Transverse colon (tissue), 4 donors: ENCODE measurements at regions not wholly inside any gene's neighbourhood (a gene's known extent, or its start where the extent isn't known, plus 50 kb on each side); places are given as distances from the start of the nearest gene placed in this dataset.

Source experiments
- DNase-seq: peaks from one replicate; pipeline ENCODE4 v3.0.0-alpha.2; 2019
- H3K27ac ChIP-seq, 4 donors: fragments of 200-600 bp; sonication (generic); 2 replicates each; pipeline ENCODE4 v1.5.1; 2016 to 2018; ENCODE audit warnings: inconsistent platforms in 4 of 4
- H3K27me3 ChIP-seq: fragments of 200-600 bp; sonication (generic); 2 replicates; pipeline ENCODE4 v1.5.1; 2017; ENCODE audit warnings: inconsistent platforms
- H3K36me3 ChIP-seq, 4 donors: fragments of 200-600 bp; sonication (generic); 2 replicates each; pipeline ENCODE4 v1.5.1; 2017 to 2019; ENCODE audit warnings: inconsistent platforms in 4 of 4
- H3K4me1 ChIP-seq, 4 donors: fragments of 200-600 bp; sonication (generic); 2 replicates each; pipeline ENCODE4 v1.5.1; 2017 to 2020; ENCODE audit warnings: inconsistent platforms in 4 of 4
- H3K4me3 ChIP-seq, 4 donors: fragments of 200-600 bp; sonication (generic); 1 replicate in 1 of 4; 2 replicates in 3 of 4; pipeline versions ENCODE4 v1.5.1 to v1.6.1; 2017 to 2019; ENCODE audit warnings: inconsistent platforms in 4 of 4
- H3K9me3 ChIP-seq, 2 donors: fragments of 200-600 bp; sonication (generic); 2 replicates each; pipeline ENCODE4 v1.5.1; 2017 to 2019; ENCODE audit warnings: inconsistent platforms in 2 of 2
- CTCF ChIP-seq, 5 experiments: fragments of 200-600 bp in 3 of 5; fragments of 450-650 bp in 2 of 5; sonication (generic) in 3 of 5; IDR thresholded peaks; 1 replicate in 2 of 5; 2 replicates in 3 of 5; pipeline ENCODE4 v1.5.1; 2016 to 2017; ENCODE audit warnings: antibody characterized with exemption in 5 of 5, inconsistent platforms in 3 of 5, mild to moderate bottlenecking in 2 of 5, moderate library complexity in 1 of 5
- EP300 ChIP-seq: sonication (generic); formaldehyde crosslinking; IDR thresholded peaks from one replicate; pipeline ENCODE4 v1.6.1; 2017; ENCODE audit warnings: antibody characterized with exemption, low read depth
- POLR2A ChIP-seq: fragments of 450-650 bp; IDR thresholded peaks from one replicate; pipeline ENCODE4 v1.6.1; 2016; ENCODE audit warnings: antibody characterized with exemption, mild to moderate bottlenecking, moderate library complexity
- POLR2AphosphoS5 ChIP-seq, 3 donors: sonication (generic); formaldehyde crosslinking; IDR thresholded peaks; one replicate each; pipeline ENCODE4 v1.6.1; 2016; ENCODE audit warnings: antibody characterized with exemption in 3 of 3
- WGBS, 2 donors: methylation state at CpG; one replicate each; pipeline ENCODE4 v1.1.5; 2018; ENCODE audit warnings: low coverage in 1 of 2; 5-methylcytosine and 5-hydroxymethylcytosine counted together
- in situ Hi-C, 4 donors: fragments of 200-750 bp; cut with MboI; loops; one replicate each; pipeline versions ENCODE4 v1.15.0 to v1.15.1; 2017; ENCODE audit warnings: low sequenced_read_pairs in 3 of 4, low pct_ligation_motif_present in 1 of 4, low pct_unique_long_range_greater_than_20kb in 1 of 4
- intact Hi-C: fragments of 100-400 bp; cut with DNase I; formaldehyde crosslinking; loops from one replicate; pipeline ENCODE4 v1.15.1; 2023; ENCODE audit warnings: low total_unique reads

- Histone ChIP-seq H3K27me3 (no peaks in the 10 kb centered on the region), H3K27ac (peak overlapping the region in 3 of 4 donors; percentile 49 to 80 (median 78)), H3K36me3 (no peaks in the 10 kb centered on the region), H3K9me3 (no peaks in the 10 kb centered on the region), H3K4me3 (no peak overlapping the region), H3K4me1 (peaks cover 3 to 47% (median 25%) of the 10 kb centered on the region in 4 donors)
- DNase-seq = no peak
- TF ChIP-seq CTCF (IDR thresholded peaks at IDR 0.05) = no peak
- no peak for TF ChIP-seq POLR2A
- TF ChIP-seq EP300 = no peak
- TF ChIP-seq POLR2AphosphoS5 (IDR thresholded peaks at IDR 0.05) = no peak
- 94% methylated on average over 2 of the region's 2 CpGs; no CpG with 5 or more reads in 1 of the 2 donors for WGBS, 2 donors
- intact Hi-C loops (no loop called here), in situ Hi-C loops (no loop called here)
Observed at GRCh38 chr1:168480997-168481396, 62.8 kb downstream of the XCL2 start.

GRCh38 chr1:168477792-168478191 is 66.0 kb downstream of the XCL2 start:
- intact Hi-C loops (no loop called here), in situ Hi-C loops (no loop called here)
- H3K27ac ChIP-seq = peak overlapping the region in 2 of 4 donors; percentile 13 to 19
- H3K27me3 ChIP-seq = no peaks in the 10 kb centered on the region
- no peak overlapping the region for H3K4me3 ChIP-seq
- H3K9me3 ChIP-seq = peaks cover 0 to 11% of the 10 kb centered on the region in 2 donors
- no peak for DNase-seq
- peaks cover 0 to 25% (median 12%) of the 10 kb centered on the region in 4 donors for H3K4me1 ChIP-seq
- no peaks in the 10 kb centered on the region for H3K36me3 ChIP-seq
- TF ChIP-seq POLR2AphosphoS5 (IDR thresholded peaks at IDR 0.05) (no peak), EP300 (no peak), POLR2A (no peak), CTCF (IDR thresholded peaks at IDR 0.05) (no peak)

- Histone ChIP-seq H3K27ac (peak overlapping the region in 1 of 4 donors; percentile 19), H3K9me3 (peaks cover 0 to 11% of the 10 kb centered on the region in 2 donors), H3K36me3 (no peaks in the 10 kb centered on the region), H3K4me3 (no peak overlapping the region), H3K27me3 (no peaks in the 10 kb centered on the region), H3K4me1 (peaks cover 0 to 16% (median 9%) of the 10 kb centered on the region in 4 donors)
- in situ Hi-C loops = no loop called here
- no peak for DNase-seq
- 55 to 70% methylated on average over 6 to 7 of the region's 7 CpGs for WGBS, 2 donors
- intact Hi-C loops = no loop called here
- TF ChIP-seq POLR2AphosphoS5 (IDR thresholded peaks at IDR 0.05) (no peak), POLR2A (no peak), CTCF (IDR thresholded peaks at IDR 0.05) (no peak)
Observed at GRCh38 chr1:168476588-168477385, 67.0 kb downstream of the XCL2 start.

GRCh38 chr1:168474322-168474721 is 69.5 kb downstream of the XCL2 start:
- intact Hi-C loops (no loop called here), in situ Hi-C loops (loop anchor here in 1 of 4 donors (25.0 kb wide), 1 partner anchor 638 kb away; the partner anchor contains the start of gene ATP1B1)
- H3K27me3 ChIP-seq = no peaks in the 10 kb centered on the region
- peaks cover under 1 to 29% (median 6%) of the 10 kb centered on the region in 4 donors for H3K4me1 ChIP-seq
- no peak overlapping the region for H3K27ac ChIP-seq
- no peaks in the 10 kb centered on the region for H3K36me3 ChIP-seq
- peaks cover 0 to 11% of the 10 kb centered on the region in 2 donors for H3K9me3 ChIP-seq
- no peak overlapping the region for H3K4me3 ChIP-seq
- 91% methylated on average over 1 of the region's 1 CpG; no CpG with 5 or more reads in 1 of the 2 donors for WGBS, 2 donors
- TF ChIP-seq POLR2A (no peak), EP300 (no peak), CTCF (IDR thresholded peaks at IDR 0.05) (no peak), POLR2AphosphoS5 (IDR thresholded peaks at IDR 0.05) (no peak)
- no peak for DNase-seq
